Vagina (tissue), 2 donors: ENCODE measurements at regions not wholly inside any gene's neighbourhood (a gene's known extent, or its start where the extent isn't known, plus 50 kb on each side); places are given as distances from the start of the nearest gene placed in this dataset.

Experiments
- CTCF ChIP-seq, 3 experiments: fragments of 450-650 bp in 2 of 3; fragments of 200-600 bp in 1 of 3; sonication (generic) in 1 of 3; IDR thresholded peaks; one replicate each; pipeline ENCODE4 v1.5.1; 2017 to 2019; ENCODE audit warnings: antibody characterized with exemption in 3 of 3, mild to moderate bottlenecking in 2 of 3, moderate library complexity in 2 of 3
- POLR2A ChIP-seq, 2 donors: fragments of 450-650 bp; IDR thresholded peaks; one replicate each; pipeline ENCODE4 v1.6.1; 2017; ENCODE audit warnings: antibody characterized with exemption in 2 of 2, mild to moderate bottlenecking in 2 of 2, moderate library complexity in 2 of 2

DNA sequence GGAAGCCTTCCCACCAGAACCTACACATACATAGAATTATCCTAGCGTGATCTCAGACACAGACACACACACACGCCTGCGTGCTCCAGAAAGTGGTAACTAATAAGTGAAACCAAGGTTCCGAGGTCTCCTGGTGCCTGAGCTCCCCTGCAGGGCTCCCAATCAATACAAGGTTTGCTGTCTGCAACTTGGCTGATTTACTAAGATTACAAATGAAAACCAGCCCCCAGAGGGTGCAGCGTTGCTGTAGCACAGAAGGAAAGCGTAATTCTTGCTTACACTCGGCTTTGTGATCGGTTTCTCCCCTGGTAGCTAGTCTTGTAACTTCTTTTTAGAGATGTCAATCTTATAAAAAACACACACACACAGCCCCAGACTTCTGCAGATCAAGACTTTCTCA lies 334.1 kb upstream of the XYLT1 start:
- TF ChIP-seq POLR2A (IDR thresholded peaks at IDR 0.05) (no peak), CTCF (IDR thresholded peaks at IDR 0.05) (no peak)
